Spleen (tissue), 11 donors: ENCODE measurements at regions not wholly inside any gene's neighbourhood (a gene's known extent, or its start where the extent isn't known, plus 50 kb on each side); places are given as distances from the start of the nearest gene placed in this dataset.

Experiments used
- DNase-seq: peaks from one replicate; pipeline ENCODE4 v3.0.0-alpha.2; 2020
- H3K27ac ChIP-seq, 8 donors: fragments of 200-600 bp; sonication (generic) in 7 of 8; 1 replicate in 4 of 8; 2 replicates in 4 of 8; pipeline versions ENCODE4 v1.5.0 to v1.8.0; 2016 to 2021; ENCODE audit warnings: inconsistent platforms in 4 of 8, mild to moderate bottlenecking in 4 of 8, moderate library complexity in 1 of 8
- H3K27me3 ChIP-seq, 7 donors: fragments of 200-600 bp; sonication (generic) in 6 of 7; replicated peaks in 1 of 7; 1 replicate in 4 of 7; 2 replicates in 3 of 7; pipeline versions ENCODE4 v1.5.0 to v1.8.0; 2016 to 2021; ENCODE audit warnings: inconsistent platforms in 3 of 7, mild to moderate bottlenecking in 1 of 7
- H3K36me3 ChIP-seq, 6 donors: fragments of 200-600 bp; sonication (generic) in 5 of 6; 1 replicate in 4 of 6; 2 replicates in 2 of 6; pipeline versions ENCODE4 v1.5.0 to v1.8.0; 2016 to 2021; ENCODE audit warnings: inconsistent platforms in 2 of 6
- H3K4me1 ChIP-seq, 6 donors: fragments of 200-600 bp; sonication (generic) in 5 of 6; 1 replicate in 3 of 6; 2 replicates in 3 of 6; pipeline versions ENCODE4 v1.5.0 to v1.8.0; 2016 to 2021; ENCODE audit warnings: inconsistent platforms in 3 of 6
- H3K4me3 ChIP-seq, 8 donors: fragments of 200-600 bp; sonication (generic) in 7 of 8; 1 replicate in 4 of 8; 2 replicates in 4 of 8; pipeline versions ENCODE4 v1.5.0 to v1.8.0; 2016 to 2021; ENCODE audit warnings: inconsistent platforms in 4 of 8, mild to moderate bottlenecking in 4 of 8, moderate library complexity in 2 of 8
- H3K9me3 ChIP-seq, 8 donors: fragments of 200-600 bp; sonication (generic) in 7 of 8; 1 replicate in 4 of 8; 2 replicates in 4 of 8; pipeline versions ENCODE4 v1.5.0 to v1.8.0; 2016 to 2021; ENCODE audit warnings: inconsistent platforms in 4 of 8
- CTCF ChIP-seq, 11 experiments: fragments of 200-600 bp in 7 of 11; fragments of 450-650 bp in 4 of 11; sonication (generic) in 4 of 11; IDR thresholded peaks in 8 of 11; conservative IDR thresholded peaks in 3 of 11; 1 replicate in 7 of 11; 2 replicates in 4 of 11; pipeline versions ENCODE4 v1.4.0 to v1.8.0; 2016 to 2021; ENCODE audit warnings: antibody characterized with exemption in 11 of 11, inconsistent platforms in 4 of 11, mild to moderate bottlenecking in 1 of 11
- POLR2A ChIP-seq, 3 donors: fragments of 450-650 bp; IDR thresholded peaks; one replicate each; pipeline ENCODE4 v1.5.1; 2017; ENCODE audit warnings: antibody characterized with exemption in 3 of 3, mild to moderate bottlenecking in 1 of 3
- POLR2AphosphoS5 ChIP-seq, 3 donors: sonication (generic); formaldehyde crosslinking; IDR thresholded peaks; one replicate each; pipeline ENCODE4 v1.5.1; 2017; ENCODE audit warnings: antibody characterized with exemption in 3 of 3
- WGBS, 5 donors: extraction: QIAGEN DNeasy Blood & Tissue Kit in 3 of 5; methylation state at CpG; one replicate each; pipeline versions ENCODE4 v1.1.5 to v1.1.7; 2013 to 2018; 5-methylcytosine and 5-hydroxymethylcytosine counted together
- intact Hi-C: fragments of 100-400 bp; cut with DNase I; formaldehyde crosslinking; loops from one replicate; pipeline ENCODE4 v1.15.0; 2023; ENCODE audit warnings: low total_unique reads
- donor health status: healthy with polysubstance abuse.
- donor health status: DM: no; HTN: no; CAD: no; lungs with moderate emphysema.
- donor health status: DM: no; HTN: no; CAD: no.
- donor health status: Bipolar disorder and iron deficiency.
- donor health status: healthy.
- donor health status: DM: no; HTN: no; CAD: no.
- donor health status: DM: yes; HTN: yes; CAD: no.

GRCh38 chr9:90342607-90343006, 300.0 kb downstream of the DIRAS2 start:
- 72 to 84% (median 82%) methylated on average over 4 of the region's 4 CpGs for WGBS, 5 donors
- TF ChIP-seq CTCF (IDR thresholded peaks at IDR 0.05 in 8 of 11, conservative IDR thresholded peaks at IDR 0.05 in 3 of 11) (no peak), POLR2AphosphoS5 (IDR thresholded peaks at IDR 0.05) (no peak), POLR2A (IDR thresholded peaks at IDR 0.05) (no peak)
- no peak for DNase-seq

GRCh38 chr9:90343366-90343765, 299.3 kb downstream of the DIRAS2 start:
- no peaks in the 10 kb centered on the region for H3K9me3 ChIP-seq
- intact Hi-C loops: no loop called here
- no peak overlapping the region for H3K4me3 ChIP-seq
- no peak overlapping the region for H3K27ac ChIP-seq
- WGBS, 5 donors: 81 to 96% (median 92%) methylated on average over 3 of the region's 3 CpGs
- no peaks in the 10 kb centered on the region for H3K4me1 ChIP-seq
- no peaks in the 10 kb centered on the region for H3K36me3 ChIP-seq
- TF ChIP-seq POLR2A (IDR thresholded peaks at IDR 0.05): no peak
- TF ChIP-seq CTCF (IDR thresholded peaks at IDR 0.05 in 8 of 11, conservative IDR thresholded peaks at IDR 0.05 in 3 of 11): no peak
- TF ChIP-seq POLR2AphosphoS5 (IDR thresholded peaks at IDR 0.05): no peak
- H3K27me3 ChIP-seq: peaks cover 0 to 15% (median 0%) of the 10 kb centered on the region in 7 donors
- no peak for DNase-seq

More at GRCh38 chr9:90342607-90343006, 300.0 kb downstream of the DIRAS2 start:
- H3K4me1 ChIP-seq: no peaks in the 10 kb centered on the region
- no peaks in the 10 kb centered on the region for H3K36me3 ChIP-seq
- intact Hi-C loops: no loop called here
- H3K9me3 ChIP-seq: no peaks in the 10 kb centered on the region
- H3K27ac ChIP-seq: no peak overlapping the region
- H3K27me3 ChIP-seq: peaks cover 0 to 11% (median 0%) of the 10 kb centered on the region in 7 donors
- H3K4me3 ChIP-seq: no peak overlapping the region

GRCh38 chr9:90343991-90344390, 298.6 kb downstream of the DIRAS2 start:
- Histone ChIP-seq H3K4me1 (no peaks in the 10 kb centered on the region), H3K4me3 (no peak overlapping the region), H3K27me3 (peaks cover 0 to 17% (median 0%) of the 10 kb centered on the region in 7 donors), H3K9me3 (no peaks in the 10 kb centered on the region), H3K27ac (no peak overlapping the region), H3K36me3 (no peaks in the 10 kb centered on the region)
- no peak for DNase-seq
- TF ChIP-seq CTCF (IDR thresholded peaks at IDR 0.05 in 8 of 11, conservative IDR thresholded peaks at IDR 0.05 in 3 of 11): no peak
- TF ChIP-seq POLR2AphosphoS5 (IDR thresholded peaks at IDR 0.05): no peak
- TF ChIP-seq POLR2A (IDR thresholded peaks at IDR 0.05): no peak
- intact Hi-C loops: no loop called here
- WGBS, 5 donors: 62 to 71% (median 69%) methylated on average over 1 of the region's 1 CpG

- H3K4me3 ChIP-seq: no peak overlapping the region
- intact Hi-C loops: no loop called here
- DNase-seq: no peak
- TF ChIP-seq CTCF (IDR thresholded peaks at IDR 0.05 in 8 of 11, conservative IDR thresholded peaks at IDR 0.05 in 3 of 11): no peak
- no peak for TF ChIP-seq POLR2A (IDR thresholded peaks at IDR 0.05)
- H3K9me3 ChIP-seq: no peaks in the 10 kb centered on the region
- H3K27me3 ChIP-seq: peaks cover 0 to 33% (median 0%) of the 10 kb centered on the region in 7 donors
- H3K4me1 ChIP-seq: no peaks in the 10 kb centered on the region
- no peaks in the 10 kb centered on the region for H3K36me3 ChIP-seq
- 55 to 80% (median 67%) methylated on average over 2 of the region's 2 CpGs for WGBS, 5 donors
- no peak overlapping the region for H3K27ac ChIP-seq
Measured at GRCh38 chr9:90365666-90366065, 277.0 kb downstream of the DIRAS2 start.
